ENCODE measurements at regions not wholly inside any gene's neighbourhood (a gene's known extent, or its start where the extent isn't known, plus 50 kb on each side); places are given as distances from the start of the nearest gene placed in this dataset.

GRCh38 chr11:21687643-21688042, 505.2 kb upstream of the ANO5 start:
- H3K27ac ChIP-seq (ENCODE audit: extremely low read length, insufficient read depth, low read length) = no peak overlapping the region
- DNase-seq (ENCODE audit: low spot score) (no peak), ATAC-seq (no peak), FAIRE-seq (no peak)
- H4K20me1 ChIP-seq (ENCODE audit: insufficient read depth, low read length) = no peaks in the 10 kb centered on the region
- H3K9me3 ChIP-seq (ENCODE audit: low read length) = peaks cover 24% of the 10 kb centered on the region
- H3K9ac ChIP-seq (ENCODE audit: insufficient read depth, low read depth, low read length) = no peak overlapping the region
- peak; percentile 85 for TF ChIP-seq MAFF (IDR thresholded peaks at IDR 0.05; ENCODE audit: low read depth, low read length)
- TF ChIP-seq ZXDC (CRISPR knock-in tag; IDR thresholded peaks at IDR 0.05) = no peak
- peak; percentile 82 to 91 for TF ChIP-seq MAFK (conservative IDR thresholded peaks at IDR 0.05 in 1 of 2, IDR thresholded peaks at IDR 0.05 in 1 of 2; ENCODE audit: low read length in 2 of 2)
- TF ChIP-seq MXD1 (CRISPR knock-in tag; IDR thresholded peaks at IDR 0.05) = no peak
- no peaks in the 10 kb centered on the region for H3K36me3 ChIP-seq (replicated peaks in 1 of 2; ENCODE audit: control insufficient read depth in 1 of 2, insufficient read depth in 2 of 2, low read length in 2 of 2)
- no peak overlapping the region for H2AFZ ChIP-seq (ENCODE audit: low read length)
- no peaks in the 10 kb centered on the region for H3K79me2 ChIP-seq (ENCODE audit: insufficient read depth, low read length)
- ChIA-PET CTCF (ENCODE audit: low intra/inter-chr PET ratio, low total read pairs) (no interaction called here), POLR2A (no interaction called here)
- H3K4me2 ChIP-seq (ENCODE audit: low read depth, low read length) = no peak overlapping the region
- intact Hi-C loops (cut with micrococcal nuclease; ENCODE audit: unreplicated experiment) (no loop called here), in situ Hi-C loops (cut with HindIII; ENCODE audit: extremely low pct_ligation_motif_present, low pct_unique_long_range_greater_than_20kb) (no loop called here)
- no TSS peak for BruUV-seq (replicated peaks)
- WGBS (ENCODE audit: low lambda C conversion rate) = 0% methylated on average over 1 of the region's 1 CpG
- no peaks in the 10 kb centered on the region for H3K4me1 ChIP-seq (ENCODE audit: insufficient read depth, low read length)
- no peaks in the 10 kb centered on the region; a peak in 1 of 5 replicates for H3K27me3 ChIP-seq (ENCODE audit: control insufficient read depth in 1 of 2, insufficient read depth in 2 of 2, low read length in 2 of 2)
- no peak overlapping the region for H3K4me3 ChIP-seq (replicated peaks in 1 of 3; ENCODE audit: insufficient read depth in 1 of 3, low read depth in 2 of 3, low read length in 3 of 3)

GRCh38 chr11:21704539-21704938, 488.3 kb upstream of the ANO5 start:
- no peak for DNase-seq (ENCODE audit: low spot score)
- ChIA-PET POLR2A (no interaction called here), CTCF (ENCODE audit: low intra/inter-chr PET ratio, low total read pairs) (no interaction called here)
- Histone ChIP-seq H3K9me3 (ENCODE audit: low read length) (0 out of 2 replicates have a peak, but pooled peaks cover 11% of the 10 kb centered on the region), H3K4me3 (replicated peaks in 1 of 3; ENCODE audit: insufficient read depth in 1 of 3, low read depth in 2 of 3, low read length in 3 of 3) (no peak overlapping the region), H3K4me2 (ENCODE audit: low read depth, low read length) (no peak overlapping the region), H3K36me3 (replicated peaks in 1 of 2; ENCODE audit: control insufficient read depth in 1 of 2, insufficient read depth in 2 of 2, low read length in 2 of 2) (no peaks in the 10 kb centered on the region), H3K79me2 (ENCODE audit: insufficient read depth, low read length) (no peaks in the 10 kb centered on the region), H3K9ac (ENCODE audit: insufficient read depth, low read depth, low read length) (no peak overlapping the region), H3K4me1 (ENCODE audit: insufficient read depth, low read length) (no peaks in the 10 kb centered on the region), H3K27me3 (ENCODE audit: control insufficient read depth in 1 of 2, insufficient read depth in 2 of 2, low read length in 2 of 2) (no peaks in the 10 kb centered on the region), H4K20me1 (ENCODE audit: insufficient read depth, low read length) (no peaks in the 10 kb centered on the region), H2AFZ (ENCODE audit: low read length) (no peak overlapping the region), H3K27ac (ENCODE audit: extremely low read length, insufficient read depth, low read length) (no peak overlapping the region)
- WGBS (ENCODE audit: low lambda C conversion rate) = 0% methylated on average over 2 of the region's 2 CpGs
- no peak for ATAC-seq
- no peak for FAIRE-seq
- no TSS peak for BruUV-seq (replicated peaks)
- no peak for TF ChIP-seq TFDP2 (CRISPR knock-in tag; IDR thresholded peaks at IDR 0.05)
- no peak for TF ChIP-seq HCFC1 (IDR thresholded peaks at IDR 0.05; ENCODE audit: low read depth, low read length)
- no peak for TF ChIP-seq SIN3B (IDR thresholded peaks at IDR 0.05; ENCODE audit: low read length)
- no peak for TF ChIP-seq ZNF275 (CRISPR knock-in tag; IDR thresholded peaks at IDR 0.05; ENCODE audit: borderline replicate concordance)
- intact Hi-C loops (cut with micrococcal nuclease; ENCODE audit: unreplicated experiment) = no loop called here
- in situ Hi-C loops (cut with HindIII; ENCODE audit: extremely low pct_ligation_motif_present, low pct_unique_long_range_greater_than_20kb) = no loop called here
